PC-3 (cell line): ENCODE measurements at regions not wholly inside any gene's neighbourhood (a gene's known extent, or its start where the extent isn't known, plus 50 kb on each side); places are given as distances from the start of the nearest gene placed in this dataset.

Experiments
- ATAC-seq: fragments of 200-7000 bp; cut with Tn5 transposase; 2 replicates; pipeline ENCODE4 v1.9.1; 2020; ENCODE audit warnings: mild to moderate bottlenecking, moderate library complexity
- BruUV-seq: library from RNA; stranded (reverse); fragments of 400-500 nt; replicated peaks from 2 replicates; lab custom pipeline; 2021; lab: Mats Ljungman, UMichigan
- CTCF ChIA-PET: fragments of 300-600 bp; sonication (Branson Sonifier 250); formaldehyde crosslinking; loops from one replicate; lab custom pipeline; 2022; ENCODE audit warnings: antibody characterized with exemption; lab: Charles Lee
- POLR2A ChIA-PET: fragments of 300-600 bp; sonication (Branson Sonifier 250); formaldehyde crosslinking; loops from one replicate; lab custom pipeline; 2022; ENCODE audit warnings: antibody characterized with exemption; ENCODE audit not compliant: unreplicated experiment; lab: Charles Lee
- DNase-seq: peaks from one replicate; pipeline ENCODE4 v3.0.0-alpha.2; 2015
- H2AFZ ChIP-seq: fragments of 300-600 bp; sonication (generic); 2 replicates; pipeline ENCODE4 v1.6.0; 2016; ENCODE audit warnings: antibody characterized with exemption, low read length
- H3F3A ChIP-seq: fragments of 300-600 bp; sonication (generic); one replicate; pipeline ENCODE4 v1.6.0; 2017; ENCODE audit warnings: antibody characterized with exemption, low read length, control low read depth, mild to moderate bottlenecking; ENCODE audit not compliant: unreplicated experiment
- H3K27ac ChIP-seq: fragments of 300-600 bp; sonication (generic); 2 replicates; pipeline ENCODE4 v1.5.1; 2016; ENCODE audit warnings: mild to moderate bottlenecking, low read length
- H3K27me3 ChIP-seq: fragments of 300-600 bp; sonication (generic); 2 replicates; pipeline ENCODE4 v1.6.1; 2016; ENCODE audit warnings: low read length, mixed read lengths
- H3K36me3 ChIP-seq: fragments of 300-600 bp; sonication (generic); 2 replicates; pipeline ENCODE4 v1.6.1; 2016; ENCODE audit warnings: low read depth, mixed run types, low read length, mixed read lengths
- H3K4me1 ChIP-seq: fragments of 300-600 bp; sonication (generic); 2 replicates; pipeline ENCODE4 v1.5.1; 2016; ENCODE audit warnings: low read length; ENCODE audit not compliant: insufficient read depth
- H3K4me2 ChIP-seq: fragments of 300-600 bp; sonication (generic); 2 replicates; pipeline ENCODE4 v1.6.0; 2016; ENCODE audit warnings: low read length
- H3K4me3 ChIP-seq: fragments of 300-600 bp; sonication (generic); 2 replicates; pipeline ENCODE4 v1.5.1; 2016; ENCODE audit warnings: mild to moderate bottlenecking, low read length, mixed read lengths
- H3K79me2 ChIP-seq: fragments of 300-600 bp; sonication (generic); 2 replicates; pipeline ENCODE4 v1.6.1; 2017; ENCODE audit warnings: low read length, mixed read lengths
- H3K9ac ChIP-seq: fragments of 300-600 bp; sonication (generic); 2 replicates; pipeline ENCODE4 v1.6.0; 2016; ENCODE audit warnings: mild to moderate bottlenecking, low read length
- H3K9me2 ChIP-seq: fragments of 300-600 bp; sonication (generic); replicated peaks from 2 replicates; pipeline ENCODE4 v1.6.1; 2016; ENCODE audit warnings: mixed run types, low read length, mixed read lengths
- H3K9me3 ChIP-seq: fragments of 300-600 bp; sonication (generic); 2 replicates; pipeline ENCODE4 v1.6.1; 2016; ENCODE audit warnings: low read length, mixed read lengths
- H4K20me1 ChIP-seq: fragments of 300-600 bp; sonication (generic); 2 replicates; pipeline ENCODE4 v1.6.1; 2016; ENCODE audit warnings: low read length, mixed read lengths
- EZH2 ChIP-seq: fragments of 300-600 bp; sonication (generic); IDR thresholded peaks from one replicate; pipeline ENCODE4 v1.6.1; 2017; ENCODE audit warnings: antibody characterized with exemption, mild to moderate bottlenecking, low read length; ENCODE audit not compliant: unreplicated experiment
- EZH2phosphoT487 ChIP-seq: fragments of 300-600 bp; sonication (generic); IDR thresholded peaks from 2 replicates; pipeline ENCODE4 v1.6.1; 2018; ENCODE audit warnings: mild to moderate bottlenecking, antibody characterized with exemption, low read length, borderline replicate concordance
- intact Hi-C: fragments of 100-400 bp; cut with micrococcal nuclease; formaldehyde crosslinking; loops from 2 replicates; pipeline ENCODE4 v1.9.0; 2023
- TF ChIP-seq, protein P1 (sequence below): fragments of 300-600 bp; sonication (generic); conservative IDR thresholded peaks from 2 replicates; pipeline ENCODE4 v1.5.1; 2017; ENCODE audit warnings: antibody characterized with exemption, low read depth, mild to moderate bottlenecking, low read length

DNA sequence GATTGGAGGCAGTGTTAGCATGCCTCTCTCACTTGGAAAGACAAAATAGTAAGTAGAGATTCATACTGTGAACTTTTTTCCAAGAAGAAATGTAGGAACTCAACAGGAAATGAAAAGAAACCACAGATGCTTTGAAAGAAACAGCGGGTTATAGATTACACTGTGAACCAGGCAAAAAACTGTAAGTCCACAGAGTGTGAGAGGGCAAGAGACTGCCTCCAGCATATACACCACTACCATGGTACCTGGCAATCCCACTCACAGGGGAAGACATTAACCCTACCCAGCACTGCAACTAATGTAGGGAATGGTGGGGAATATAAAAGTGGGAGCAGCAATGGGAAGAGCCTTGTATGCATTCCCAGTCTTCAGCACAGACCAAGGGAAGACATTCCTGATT is 150.6 kb upstream of the GALNT5 start:
- POLR2A ChIA-PET = no interaction called here
- H3K27me3 ChIP-seq = no peaks in the 10 kb centered on the region
- CTCF ChIA-PET = no interaction called here
- H3K4me2 ChIP-seq = no peak overlapping the region
- H3K79me2 ChIP-seq = no peaks in the 10 kb centered on the region
- H3F3A ChIP-seq = no peaks in the 10 kb centered on the region
- intact Hi-C loops = no loop called here
- no peak overlapping the region for H2AFZ ChIP-seq
- H3K9ac ChIP-seq = no peak overlapping the region
- H3K27ac ChIP-seq = no peak overlapping the region
- TF ChIP-seq EZH2 (no peak), EZH2phosphoT487 (no peak)
- TF ChIP-seq, protein P1, sequence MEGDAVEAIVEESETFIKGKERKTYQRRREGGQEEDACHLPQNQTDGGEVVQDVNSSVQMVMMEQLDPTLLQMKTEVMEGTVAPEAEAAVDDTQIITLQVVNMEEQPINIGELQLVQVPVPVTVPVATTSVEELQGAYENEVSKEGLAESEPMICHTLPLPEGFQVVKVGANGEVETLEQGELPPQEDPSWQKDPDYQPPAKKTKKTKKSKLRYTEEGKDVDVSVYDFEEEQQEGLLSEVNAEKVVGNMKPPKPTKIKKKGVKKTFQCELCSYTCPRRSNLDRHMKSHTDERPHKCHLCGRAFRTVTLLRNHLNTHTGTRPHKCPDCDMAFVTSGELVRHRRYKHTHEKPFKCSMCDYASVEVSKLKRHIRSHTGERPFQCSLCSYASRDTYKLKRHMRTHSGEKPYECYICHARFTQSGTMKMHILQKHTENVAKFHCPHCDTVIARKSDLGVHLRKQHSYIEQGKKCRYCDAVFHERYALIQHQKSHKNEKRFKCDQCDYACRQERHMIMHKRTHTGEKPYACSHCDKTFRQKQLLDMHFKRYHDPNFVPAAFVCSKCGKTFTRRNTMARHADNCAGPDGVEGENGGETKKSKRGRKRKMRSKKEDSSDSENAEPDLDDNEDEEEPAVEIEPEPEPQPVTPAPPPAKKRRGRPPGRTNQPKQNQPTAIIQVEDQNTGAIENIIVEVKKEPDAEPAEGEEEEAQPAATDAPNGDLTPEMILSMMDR = no peak
- no peaks in the 10 kb centered on the region for H4K20me1 ChIP-seq
- no peak for ATAC-seq
- H3K9me2 ChIP-seq = no peaks in the 10 kb centered on the region
- no peak overlapping the region for H3K4me3 ChIP-seq
- no TSS peak for BruUV-seq
- no peak for DNase-seq
- no peaks in the 10 kb centered on the region for H3K9me3 ChIP-seq
- H3K36me3 ChIP-seq = no peaks in the 10 kb centered on the region
- no peaks in the 10 kb centered on the region for H3K4me1 ChIP-seq

GRCh38 chr2:157107460-157107859 is 150.0 kb upstream of the GALNT5 start:
- ATAC-seq = no peak
- Histone ChIP-seq H3K4me2 (no peak overlapping the region), H2AFZ (no peak overlapping the region), H3K4me3 (no peak overlapping the region), H3F3A (no peaks in the 10 kb centered on the region), H3K9ac (no peak overlapping the region), H4K20me1 (no peaks in the 10 kb centered on the region), H3K27me3 (no peaks in the 10 kb centered on the region), H3K36me3 (no peaks in the 10 kb centered on the region), H3K79me2 (no peaks in the 10 kb centered on the region), H3K27ac (no peak overlapping the region), H3K4me1 (no peaks in the 10 kb centered on the region), H3K9me2 (no peaks in the 10 kb centered on the region), H3K9me3 (no peaks in the 10 kb centered on the region)
- TF ChIP-seq, protein P1 = no peak
- TF ChIP-seq EZH2phosphoT487 (no peak), EZH2 (no peak)
- intact Hi-C loops = no loop called here
- BruUV-seq = no TSS peak
- POLR2A ChIA-PET = no interaction called here
- CTCF ChIA-PET = no interaction called here
- peak; percentile 4 for DNase-seq

DNA sequence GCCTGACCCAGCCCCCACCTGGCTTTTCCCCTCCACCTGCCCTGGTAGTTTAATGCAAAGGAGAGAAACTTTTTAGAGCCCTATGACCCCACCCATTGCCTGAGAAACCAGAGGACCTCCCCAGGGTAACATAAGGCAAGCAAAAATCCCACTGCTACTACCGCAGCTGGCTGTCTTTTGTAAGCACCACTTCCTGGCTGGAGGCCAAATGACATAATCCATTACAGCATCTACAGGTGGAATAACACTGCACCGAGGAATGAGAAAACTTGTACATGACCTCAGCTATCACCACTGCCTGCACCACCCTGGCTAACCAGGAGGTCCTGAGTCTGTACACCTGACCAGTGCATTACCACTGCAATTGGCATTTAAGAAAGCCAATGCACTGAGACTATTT is 149.6 kb upstream of the GALNT5 start:
- Histone ChIP-seq H3K27ac (no peak overlapping the region), H3F3A (no peaks in the 10 kb centered on the region), H2AFZ (no peak overlapping the region), H4K20me1 (no peaks in the 10 kb centered on the region), H3K9me3 (no peaks in the 10 kb centered on the region), H3K4me2 (no peak overlapping the region), H3K79me2 (no peaks in the 10 kb centered on the region), H3K9ac (no peak overlapping the region), H3K36me3 (no peaks in the 10 kb centered on the region), H3K4me1 (no peaks in the 10 kb centered on the region), H3K4me3 (no peak overlapping the region), H3K27me3 (no peaks in the 10 kb centered on the region), H3K9me2 (no peaks in the 10 kb centered on the region)
- TF ChIP-seq EZH2phosphoT487 (no peak), EZH2 (no peak)
- TF ChIP-seq, protein P1 = no peak
- DNase-seq (peak; percentile 43), ATAC-seq (peak; percentile 31; the same call in 1 of the 2 replicates)
- CTCF ChIA-PET = no interaction called here
- POLR2A ChIA-PET = no interaction called here
- intact Hi-C loops = no loop called here
- BruUV-seq = no TSS peak
